GM18951 (cell line): ENCODE measurements at regions not wholly inside any gene's neighbourhood (a gene's known extent, or its start where the extent isn't known, plus 50 kb on each side); places are given as distances from the start of the nearest gene placed in this dataset.

Experiments used
- POLR2A ChIP-seq: IDR thresholded peaks from 4 replicates; pipeline ENCODE4 v1.6.1; 2011; ENCODE audit warnings: mild to moderate bottlenecking; ENCODE audit not compliant: insufficient read length, insufficient read depth; ENCODE audit errors: extremely low read depth
- in situ Hi-C: fragments of 300-500 bp; cut with MboI; formaldehyde crosslinking; loops from one replicate; pipeline ENCODE4 v1.12.0; 2022; ENCODE audit warnings: low sequenced_read_pairs, mixed read lengths, inconsistent platforms; ENCODE audit not compliant: unreplicated experiment

DNA sequence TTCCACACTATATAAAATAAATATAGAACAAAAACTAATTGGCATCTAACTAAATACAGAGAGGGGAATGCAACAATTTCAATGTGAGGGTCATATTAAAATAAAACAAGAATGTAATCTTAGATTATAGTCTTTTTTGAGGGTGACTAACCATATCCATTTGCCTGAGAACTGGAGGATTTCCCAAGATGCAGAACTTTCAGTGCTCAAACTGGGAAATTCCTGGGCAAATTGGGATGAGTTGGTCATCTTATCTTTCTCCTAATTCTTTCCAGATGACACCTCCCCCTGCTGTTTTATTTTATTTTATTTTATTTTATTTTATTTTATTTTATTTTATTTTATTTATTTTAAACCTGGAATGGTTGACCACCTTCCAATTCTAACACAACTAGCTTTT, 846.2 kb downstream of the SLC4A3 start:
- in situ Hi-C loops = no loop called here
- TF ChIP-seq POLR2A = no peak

DNA sequence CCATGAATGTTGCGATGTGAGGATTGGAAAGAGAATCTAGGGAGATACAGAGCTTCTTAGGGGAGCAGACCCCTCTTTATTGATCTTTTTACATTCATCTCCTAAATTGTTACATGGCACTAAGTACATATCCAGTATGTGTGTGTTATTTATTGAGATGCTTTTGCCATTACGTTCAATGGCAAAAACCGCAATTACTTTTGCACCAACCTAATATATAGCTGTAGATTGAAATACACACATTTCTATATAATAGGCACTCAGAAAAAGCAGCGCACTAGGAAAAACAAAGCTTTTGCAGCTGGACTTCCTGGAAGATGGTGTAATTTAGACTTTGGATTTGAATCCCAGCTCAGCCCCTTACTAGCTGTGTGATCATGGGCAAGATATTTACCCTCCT, 849.4 kb downstream of the SLC4A3 start:
- no peak for TF ChIP-seq POLR2A
- in situ Hi-C loops = no loop called here

DNA sequence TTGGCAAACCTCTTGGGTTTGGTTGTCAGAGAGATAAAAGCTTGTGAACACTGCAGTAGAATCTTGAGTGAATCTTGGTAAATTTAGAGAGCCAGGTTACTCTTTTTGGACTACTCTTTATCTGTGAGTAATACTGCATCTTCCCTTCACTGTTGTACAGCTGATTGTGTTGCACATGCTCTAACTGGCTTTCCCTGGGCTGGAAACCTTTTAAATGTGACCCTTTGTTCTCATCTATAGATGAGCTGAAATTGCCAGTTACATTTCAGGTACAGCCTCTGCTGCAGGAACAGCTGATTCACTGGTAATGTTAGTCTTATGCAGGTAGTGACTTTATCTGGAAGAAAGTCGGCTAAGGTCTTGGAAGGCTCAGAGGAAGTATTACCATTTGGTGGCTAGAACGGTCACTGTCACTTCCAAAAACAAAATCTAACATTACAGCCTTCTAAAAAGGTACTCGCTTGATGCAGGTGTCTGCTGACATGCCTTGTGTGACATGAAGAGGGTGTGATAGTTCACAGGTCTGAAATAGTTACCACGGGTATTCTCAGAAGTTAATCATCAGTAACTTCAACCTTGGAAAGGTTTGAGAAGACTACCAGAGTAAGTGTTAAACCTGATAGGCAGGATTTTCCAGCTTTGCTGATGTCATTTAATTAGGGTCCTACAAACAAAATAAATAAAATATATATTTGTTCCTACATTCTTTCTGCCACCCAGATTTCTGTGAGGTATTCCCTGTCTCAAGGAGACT, 851.1 kb downstream of the SLC4A3 start:
- TF ChIP-seq POLR2A = no peak
- in situ Hi-C loops = no loop called here

DNA sequence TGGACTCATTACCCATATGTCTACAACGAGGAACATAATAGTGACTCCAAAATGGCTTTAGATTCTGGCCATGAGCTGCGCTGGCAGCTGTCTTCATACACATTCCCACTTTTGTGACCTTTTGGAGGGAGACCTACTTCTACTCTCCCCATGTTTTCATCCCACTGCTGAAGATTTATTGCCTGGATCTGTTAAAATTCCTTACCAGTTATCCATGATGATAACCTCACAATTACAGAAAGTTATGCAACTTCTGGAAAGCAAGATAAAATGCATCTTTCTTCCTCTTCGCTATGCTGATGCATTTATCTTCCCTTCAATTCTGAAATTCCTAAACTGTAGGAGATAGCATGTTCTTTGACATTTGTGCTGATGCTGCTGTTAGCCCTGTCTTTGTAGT, 855.3 kb downstream of the SLC4A3 start:
- TF ChIP-seq POLR2A = no peak
- in situ Hi-C loops = no loop called here

DNA sequence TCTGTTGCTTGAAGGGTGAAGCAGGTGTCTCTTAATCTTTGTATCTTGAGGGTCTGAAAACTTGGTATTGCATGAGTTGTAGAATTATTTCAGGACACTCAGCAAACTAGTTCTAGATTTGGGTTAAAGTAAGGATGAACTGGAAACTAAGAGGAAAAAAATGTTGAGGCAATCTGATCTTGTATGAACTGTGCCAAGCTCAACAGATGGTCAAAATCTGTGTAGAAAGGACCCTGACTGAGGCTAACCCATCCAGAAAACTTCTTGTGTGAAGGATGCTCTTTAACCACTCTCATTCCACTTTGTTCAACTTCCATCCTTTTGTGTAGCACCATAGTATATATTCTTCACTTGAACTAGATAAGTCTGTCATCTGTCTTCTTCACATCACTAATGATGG, 861.7 kb downstream of the SLC4A3 start:
- TF ChIP-seq POLR2A = no peak
- in situ Hi-C loops = no loop called here

DNA sequence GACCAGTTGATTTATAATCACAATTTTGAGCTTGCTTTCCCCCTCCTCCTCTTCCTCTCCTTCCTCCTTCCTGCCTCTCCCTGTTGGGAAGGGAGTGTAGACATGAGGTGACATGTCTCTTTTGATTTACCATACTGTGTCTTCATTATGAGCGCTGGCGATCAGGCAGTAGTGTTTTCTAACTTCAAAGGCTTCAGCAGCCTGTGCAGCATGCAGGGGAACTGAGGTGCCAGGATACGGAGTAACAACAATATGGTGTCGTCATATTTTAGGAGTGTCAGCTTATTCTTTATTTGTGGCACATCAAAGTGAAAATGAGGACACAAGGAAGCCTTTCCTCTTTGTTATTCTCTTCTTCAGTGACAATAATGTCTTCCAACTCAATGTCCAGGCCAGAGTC, 864.2 kb downstream of the SLC4A3 start:
- in situ Hi-C loops = no loop called here

DNA sequence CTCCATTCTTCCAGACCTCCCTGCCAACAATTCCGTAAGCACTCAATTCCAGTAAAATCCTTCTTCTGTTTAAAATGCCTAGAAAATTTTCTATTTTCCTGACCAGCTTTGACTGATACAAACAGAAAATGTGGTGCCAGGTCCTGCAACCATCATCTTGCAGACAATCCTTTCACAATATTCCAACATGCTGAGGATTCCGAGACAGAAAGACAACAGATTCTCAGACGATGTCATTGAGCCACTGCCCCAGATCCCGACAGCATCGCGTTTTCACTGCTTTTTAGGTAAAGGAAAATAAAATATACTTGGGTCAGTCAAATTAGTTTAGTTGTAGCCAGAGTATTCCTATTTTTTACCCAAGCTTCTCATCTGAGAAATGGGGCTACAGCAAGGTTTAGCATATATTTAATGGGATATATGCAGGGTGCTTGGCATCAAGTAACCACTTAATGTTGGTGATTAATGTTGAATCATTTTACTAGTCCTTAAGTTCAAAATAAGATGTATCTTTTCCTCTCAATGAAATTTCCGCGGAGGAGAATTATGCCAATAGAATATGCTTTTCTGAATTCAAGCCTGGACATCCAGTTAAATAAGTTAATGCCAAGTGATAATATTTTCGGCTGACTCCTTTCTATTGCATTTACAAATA, 866.6 kb downstream of the SLC4A3 start:
- TF ChIP-seq POLR2A = no peak
- in situ Hi-C loops = no loop called here

More for the DNA sequence above, 864.2 kb downstream of the SLC4A3 start:
- TF ChIP-seq POLR2A = no peak

DNA sequence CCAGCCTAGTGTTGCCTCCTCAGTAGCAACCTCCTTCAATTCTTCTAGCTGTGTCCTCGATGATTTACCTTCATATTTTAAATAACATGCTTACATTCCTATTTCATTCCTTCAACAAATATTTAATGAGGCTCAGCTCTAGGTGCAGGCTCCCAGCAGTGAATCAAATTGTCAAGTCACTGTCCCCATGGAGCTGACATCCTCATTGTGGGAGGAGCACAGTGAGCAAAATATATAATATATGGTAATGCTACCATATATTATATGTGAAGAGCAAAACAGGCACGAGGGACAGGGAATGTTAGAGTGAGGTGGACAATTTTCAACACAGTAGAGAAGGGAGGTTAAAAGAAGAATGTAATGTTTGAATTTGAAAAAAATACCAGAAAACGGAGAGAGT, 869.1 kb downstream of the SLC4A3 start:
- no peak for TF ChIP-seq POLR2A
- in situ Hi-C loops = no loop called here

DNA sequence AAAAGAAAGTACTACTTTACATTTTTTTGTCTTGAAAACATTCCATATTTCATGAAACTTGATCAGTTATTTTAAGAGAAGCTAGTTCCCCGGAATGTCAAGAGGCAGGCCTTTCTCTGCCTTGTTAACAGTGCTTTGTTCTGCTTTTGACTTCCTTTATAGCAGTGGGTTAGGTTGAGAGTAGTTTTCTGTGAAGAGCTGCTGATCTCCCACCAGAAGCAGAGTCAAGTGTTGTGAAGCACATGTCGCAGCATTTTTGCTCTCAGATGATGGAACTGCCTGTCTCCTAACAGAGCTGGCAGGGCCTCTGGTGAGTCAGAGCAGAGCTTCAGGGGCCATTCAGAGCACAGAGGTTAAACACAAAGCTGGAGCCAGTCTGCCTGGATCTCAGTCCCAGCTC, 871.8 kb downstream of the SLC4A3 start:
- TF ChIP-seq POLR2A = no peak
- in situ Hi-C loops = no loop called here

DNA sequence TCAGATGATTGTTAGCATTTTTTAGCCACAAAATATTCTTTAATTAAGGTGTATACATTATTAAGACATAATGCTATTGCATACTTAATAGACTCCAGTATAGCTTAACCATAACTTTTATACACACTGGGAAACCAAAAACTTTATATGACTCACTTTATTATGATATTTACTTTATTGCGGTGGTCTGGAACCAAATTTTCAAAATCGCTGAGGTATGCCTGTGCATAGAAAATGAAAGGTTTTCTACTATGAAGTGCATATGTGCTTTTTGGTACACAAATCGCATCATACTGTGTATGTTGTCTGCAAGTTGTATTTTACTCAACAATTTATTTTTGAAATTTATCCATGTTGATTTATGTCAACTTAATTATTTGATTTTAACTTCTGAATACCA, 875.1 kb downstream of the SLC4A3 start:
- in situ Hi-C loops = no loop called here

DNA sequence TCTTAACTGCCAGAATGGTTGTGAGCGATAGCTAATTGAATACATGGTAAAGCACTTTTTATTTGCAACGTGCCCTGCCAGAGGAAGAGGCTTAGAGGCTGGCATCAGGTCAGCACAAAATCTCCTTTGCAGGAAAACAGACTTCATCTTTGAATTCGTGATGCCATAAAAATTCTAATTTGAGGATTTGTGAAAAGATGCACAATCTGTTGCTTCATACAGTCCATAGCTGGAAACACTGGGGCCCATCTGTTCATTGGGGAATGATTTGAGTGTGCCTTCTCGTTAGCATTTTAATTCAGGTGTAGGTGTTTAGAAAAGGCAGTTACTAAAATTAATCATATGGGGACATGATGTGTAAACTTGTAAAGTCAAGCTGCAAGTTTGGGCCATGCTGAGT, 876.0 kb downstream of the SLC4A3 start:
- in situ Hi-C loops = no loop called here
- TF ChIP-seq POLR2A = no peak

More for the DNA sequence above, 875.1 kb downstream of the SLC4A3 start:
- no peak for TF ChIP-seq POLR2A

DNA sequence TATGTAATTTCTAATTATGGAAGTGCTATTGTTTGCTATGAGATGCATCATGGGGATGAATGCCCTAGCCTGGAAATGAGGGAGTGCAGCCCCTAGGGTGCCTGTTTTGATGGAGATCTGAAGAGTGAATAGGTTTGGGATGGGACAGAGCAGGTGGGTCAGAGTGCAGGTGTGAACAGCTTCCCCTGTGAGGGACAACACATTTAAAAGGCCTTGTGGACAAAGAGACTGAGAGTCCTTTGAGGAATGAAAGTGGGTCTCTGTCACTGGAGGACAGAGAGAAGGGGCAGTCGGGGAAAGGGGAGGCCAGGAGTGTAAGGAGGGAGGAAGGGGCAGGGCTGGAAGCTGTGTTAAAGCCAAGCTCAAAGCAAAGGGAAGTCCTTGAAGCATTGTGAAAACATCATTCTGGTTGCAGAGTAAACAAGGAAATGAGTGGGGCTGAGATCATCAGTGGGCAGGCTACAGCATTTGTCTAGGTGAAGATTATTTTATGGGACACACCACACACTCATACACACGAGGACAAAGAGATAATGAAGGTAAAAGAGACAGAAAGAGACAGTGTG, 877.6 kb downstream of the SLC4A3 start:
- in situ Hi-C loops = no loop called here
- TF ChIP-seq POLR2A = no peak

DNA sequence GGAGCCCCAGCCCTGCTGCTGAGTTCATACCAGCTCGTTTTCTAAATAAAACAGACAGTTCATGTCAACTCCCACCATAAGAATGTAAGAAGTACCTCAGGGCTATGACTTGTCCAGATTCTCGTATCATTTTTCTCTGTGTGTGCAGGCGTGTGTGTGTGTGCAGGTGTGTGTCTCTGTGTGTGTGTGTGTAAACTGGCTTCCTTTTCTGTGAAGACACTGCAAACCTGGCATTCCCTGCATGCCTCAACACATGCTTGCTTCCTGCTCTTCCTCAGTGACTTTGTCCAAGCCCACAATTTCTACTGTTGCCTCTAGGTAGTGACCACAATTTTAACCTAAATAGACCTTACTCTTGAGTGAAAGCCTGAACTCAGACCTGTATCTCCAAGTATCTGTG, 879.0 kb downstream of the SLC4A3 start:
- TF ChIP-seq POLR2A = no peak

More for the DNA sequence above, 879.0 kb downstream of the SLC4A3 start:
- in situ Hi-C loops = no loop called here
